Hematopoietic multipotent progenitor cell treated with erythropoietin and hydrocortisone succinate and interleukin-3 and kit ligand, for 4 days (in vitro differentiated cells): ENCODE measurements at regions not wholly inside any gene's neighbourhood (a gene's known extent, or its start where the extent isn't known, plus 50 kb on each side); places are given as distances from the start of the nearest gene placed in this dataset.
"Not testable (repeated sequence)": the region's sequence is repeated elsewhere in the genome, so short reads cannot be mapped to it uniquely, and the experiment has no call there.

Experiments
- DNase-seq: peaks from one replicate; pipeline ENCODE4 v3.0.0-alpha.2; 2015

GRCh38 chr12:115296613-115297198 lies 612.7 kb upstream of the TBX3 start:
- no peak for DNase-seq

DNA sequence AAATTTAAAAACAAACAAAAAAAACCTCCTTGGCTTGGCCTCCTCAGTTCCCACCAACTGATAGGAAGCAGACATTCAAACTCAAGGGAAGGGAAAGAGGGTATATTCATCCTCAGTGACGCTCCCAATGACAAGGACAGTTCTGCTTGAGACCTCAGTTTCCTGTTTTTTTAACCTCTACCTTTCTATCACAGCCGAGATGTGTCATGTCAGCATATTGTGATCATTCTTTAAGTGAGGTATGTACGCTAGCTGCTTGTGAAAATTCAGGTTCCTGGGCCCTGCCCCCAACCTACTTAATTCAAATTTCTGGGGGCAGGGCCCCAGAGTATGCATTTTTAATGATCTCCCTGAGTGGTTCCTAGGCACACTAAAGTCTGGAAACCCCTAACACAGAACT lies 611.9 kb upstream of the TBX3 start:
- no peak for DNase-seq

DNA sequence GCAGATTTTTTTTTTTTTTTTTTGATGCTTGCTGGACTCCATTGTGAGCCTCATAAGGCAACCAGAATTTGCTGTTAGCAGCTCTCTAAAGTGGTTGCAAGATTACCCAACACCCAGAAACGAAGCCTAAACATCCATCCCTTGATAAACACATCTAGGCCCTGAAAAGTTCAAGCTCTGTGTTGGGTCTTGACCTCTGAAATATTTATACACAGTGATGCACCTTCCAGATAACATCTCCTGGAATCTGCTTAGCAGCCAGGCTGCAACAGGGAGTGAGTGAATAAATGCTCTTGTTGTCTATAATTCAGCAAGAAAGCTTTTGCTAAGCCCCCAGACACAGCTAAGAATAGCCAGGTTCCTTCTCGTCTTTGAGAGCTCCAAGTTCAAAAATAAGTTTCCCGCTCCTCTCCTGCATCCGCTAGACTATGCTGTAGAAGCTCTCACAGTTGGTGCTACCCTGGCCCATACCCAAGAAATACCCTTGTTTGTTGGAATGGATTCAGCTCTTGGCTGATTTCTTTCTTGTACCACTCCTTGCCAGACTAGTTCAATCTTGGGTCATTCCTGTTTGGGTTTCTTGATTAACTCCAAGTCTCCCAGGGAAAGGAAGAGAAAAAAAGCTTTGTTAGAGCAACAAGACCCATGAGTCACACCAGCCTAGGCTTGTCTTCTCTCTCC lies 610.6 kb upstream of the TBX3 start:
- no peak for DNase-seq

DNA sequence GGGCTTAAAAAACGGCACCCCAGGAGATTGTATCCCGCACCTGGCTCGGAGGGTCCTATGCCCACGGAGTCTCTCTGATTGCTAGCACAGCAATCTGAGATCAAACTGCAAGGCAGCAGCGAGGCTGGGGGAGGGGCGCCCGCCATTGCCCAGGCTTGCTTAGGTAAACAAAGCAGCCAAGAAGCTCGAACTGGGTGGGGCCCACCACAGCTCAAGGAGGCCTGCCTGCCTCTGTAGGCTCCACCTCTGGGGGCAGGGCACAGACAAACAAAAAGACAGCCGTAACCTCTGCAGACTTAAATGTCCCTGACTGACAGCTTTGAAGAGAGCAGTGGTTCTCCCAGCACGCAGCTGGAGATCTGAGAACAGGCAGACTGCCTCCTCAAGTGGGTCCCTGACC lies 601.5 kb upstream of the TBX3 start:
- not testable (repeated sequence) for DNase-seq

DNA sequence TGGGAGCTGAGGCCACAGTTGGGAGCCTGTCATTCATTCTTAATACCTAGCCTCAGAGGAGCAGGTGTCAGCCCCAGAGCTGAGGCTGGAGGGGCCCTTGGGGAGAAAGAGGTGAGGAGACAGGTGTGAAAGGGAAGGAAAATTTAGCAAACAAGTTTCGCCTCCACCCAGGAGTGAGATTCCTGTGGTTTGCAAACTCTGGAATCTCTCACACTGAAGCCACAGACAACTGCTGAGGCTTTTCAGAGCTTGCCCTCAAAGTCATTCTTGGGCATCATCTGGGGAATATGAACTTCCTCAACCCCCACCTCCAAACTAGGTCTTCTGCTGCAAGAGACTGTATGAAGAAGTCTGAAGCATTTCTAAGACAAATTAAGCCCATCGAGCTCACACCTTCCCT lies 589.5 kb upstream of the TBX3 start:
- no peak for DNase-seq

- no peak for DNase-seq
Measured at GRCh38 chr12:115268451-115268850, 584.5 kb upstream of the TBX3 start.

- DNase-seq: no peak
Measured at GRCh38 chr12:115267891-115268290, 583.9 kb upstream of the TBX3 start.

DNA sequence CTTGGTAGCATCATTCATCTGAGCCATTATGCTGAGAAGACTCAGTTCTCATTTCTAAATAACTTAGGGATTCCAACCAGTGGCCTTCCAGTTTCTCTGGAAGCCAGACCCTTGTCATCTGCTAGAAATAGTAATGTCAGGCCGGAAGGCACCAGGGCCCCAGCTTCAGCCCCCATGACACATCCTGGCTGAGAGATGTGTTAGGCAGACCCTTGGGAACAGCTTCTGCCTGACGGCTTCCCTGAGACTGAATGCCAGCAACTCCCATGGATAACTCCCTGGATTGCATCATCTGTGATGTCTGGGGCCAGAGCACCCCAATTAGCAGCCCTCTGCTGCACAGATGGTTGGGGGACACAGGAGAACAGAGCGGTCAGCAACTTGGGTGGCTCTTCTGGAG lies 583.5 kb upstream of the TBX3 start:
- DNase-seq: no peak

DNA sequence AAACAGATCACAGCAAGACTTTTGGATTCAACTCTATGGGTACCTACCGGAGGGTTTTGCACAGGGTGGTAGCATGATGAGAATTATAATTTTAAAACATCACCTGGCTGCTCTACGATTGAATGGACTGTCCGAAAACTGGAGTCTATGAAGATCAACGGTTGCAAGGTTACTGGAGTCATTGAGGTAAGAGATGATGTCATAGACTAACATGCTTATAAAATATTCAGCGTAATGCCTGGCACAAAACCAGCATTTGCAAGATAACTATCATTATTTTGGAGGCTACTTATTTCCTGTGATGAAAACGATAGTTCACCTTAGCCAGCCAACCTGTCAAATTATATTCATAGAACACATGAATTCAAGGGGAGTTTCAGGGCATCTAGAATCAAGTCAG lies 580.6 kb upstream of the TBX3 start:
- no peak for DNase-seq

- DNase-seq: no peak
Measured at GRCh38 chr12:115261691-115262398, 577.9 kb upstream of the TBX3 start.

GRCh38 chr12:115260762-115261675 lies 577.0 kb upstream of the TBX3 start:
- no peak for DNase-seq

DNA sequence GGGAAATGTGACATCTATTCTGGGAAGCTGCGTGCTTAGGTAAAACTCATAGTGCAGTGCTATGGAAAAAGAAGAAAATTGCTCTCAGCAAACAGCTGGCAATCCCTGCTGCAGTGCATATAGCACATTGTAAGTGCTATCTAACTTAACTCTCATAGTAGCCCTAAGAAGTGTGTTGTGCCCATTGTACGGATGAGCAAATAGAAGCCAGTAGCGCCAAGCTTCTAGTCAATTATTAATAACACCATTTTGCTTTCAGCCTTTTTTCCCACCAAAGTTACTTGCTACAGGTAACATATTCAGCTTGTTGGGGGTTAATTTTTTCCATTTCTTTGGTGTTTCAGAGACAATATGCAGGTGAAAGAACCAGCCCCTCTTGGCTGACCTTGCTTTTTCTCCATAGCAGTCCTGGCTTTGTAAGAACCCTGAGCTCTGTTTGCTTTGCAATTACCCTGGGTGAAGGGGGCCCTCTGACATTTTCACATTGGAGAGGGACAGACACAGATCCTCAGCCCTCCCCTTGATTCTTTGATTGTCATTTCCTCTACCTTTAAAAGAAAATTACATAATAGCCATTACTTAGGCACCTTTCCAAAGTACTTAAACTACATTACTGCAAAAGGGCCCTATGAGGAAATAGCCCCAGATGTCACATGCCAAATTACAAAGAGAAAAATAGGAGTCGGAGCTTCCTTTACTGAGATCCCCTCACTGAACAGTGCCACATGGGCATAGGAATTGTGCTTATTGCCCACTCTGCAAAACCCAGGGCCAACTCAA lies 576.2 kb upstream of the TBX3 start:
- no peak for DNase-seq

- no peak for DNase-seq
Measured at GRCh38 chr12:115257791-115258190, 573.8 kb upstream of the TBX3 start.

DNA sequence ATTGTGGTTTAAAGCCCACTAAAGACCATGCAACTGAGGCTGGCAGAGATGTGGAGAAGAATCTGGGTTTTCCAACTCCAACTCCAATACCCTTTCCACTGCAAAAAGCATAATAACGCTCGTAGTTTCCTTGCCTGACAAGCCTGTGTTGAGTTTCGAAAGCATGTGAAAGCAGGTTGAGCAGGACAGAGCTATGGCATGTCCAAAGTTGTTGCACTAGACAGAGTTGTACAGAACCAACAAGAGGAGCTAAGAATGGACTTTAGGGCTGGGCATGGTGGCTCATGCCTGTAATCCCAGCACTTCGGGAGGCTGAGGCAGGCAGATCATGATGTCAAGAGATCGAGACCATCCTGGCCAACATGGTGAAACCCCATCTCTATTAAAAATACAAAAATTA lies 572.0 kb upstream of the TBX3 start:
- DNase-seq: no peak

DNA sequence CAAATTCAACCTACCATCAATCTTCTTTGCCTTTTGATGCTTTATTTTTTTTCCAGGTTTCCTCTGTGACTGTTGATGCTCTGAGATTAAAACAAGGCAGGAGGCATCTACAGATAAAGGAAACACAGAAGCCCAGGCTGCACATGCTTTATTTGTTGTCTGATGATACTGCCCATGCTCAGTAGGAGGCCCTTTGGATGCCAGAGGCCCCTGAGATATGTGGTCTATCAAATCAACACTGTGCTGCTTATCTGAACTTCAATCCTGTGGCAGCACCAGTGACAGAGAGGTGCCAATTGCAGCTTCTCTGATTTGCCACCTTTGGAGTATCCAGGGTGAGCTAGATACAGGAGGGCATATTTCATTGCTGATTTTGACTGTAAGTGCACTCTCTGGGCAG lies 571.3 kb upstream of the TBX3 start:
- no peak for DNase-seq

DNA sequence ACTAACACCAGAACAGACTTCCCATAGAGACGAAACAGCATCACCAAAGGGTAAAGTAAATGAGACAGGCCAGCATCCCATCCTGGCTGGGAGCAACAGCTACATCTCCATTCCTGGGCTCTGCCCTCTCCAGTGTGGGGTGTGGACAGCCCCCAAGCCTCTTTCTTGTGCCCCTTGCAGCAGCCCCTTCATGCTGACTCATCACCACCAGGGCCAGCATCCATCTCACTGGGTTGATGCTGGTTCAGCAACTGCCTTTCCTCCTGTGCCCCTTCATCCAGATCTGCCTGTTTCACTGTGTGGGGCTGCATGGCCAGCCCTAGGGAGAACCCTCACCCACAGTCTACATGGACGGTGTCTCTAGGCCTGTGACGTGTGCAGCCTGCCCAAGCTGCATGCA lies 569.1 kb upstream of the TBX3 start:
- no peak for DNase-seq

- DNase-seq: no peak
Measured at GRCh38 chr12:115251727-115252126, 567.8 kb upstream of the TBX3 start.

- no peak for DNase-seq
Measured at GRCh38 chr12:115249671-115250278, 565.8 kb upstream of the TBX3 start.

GRCh38 chr12:115245020-115245419 lies 561.0 kb upstream of the TBX3 start:
- no peak for DNase-seq

DNA sequence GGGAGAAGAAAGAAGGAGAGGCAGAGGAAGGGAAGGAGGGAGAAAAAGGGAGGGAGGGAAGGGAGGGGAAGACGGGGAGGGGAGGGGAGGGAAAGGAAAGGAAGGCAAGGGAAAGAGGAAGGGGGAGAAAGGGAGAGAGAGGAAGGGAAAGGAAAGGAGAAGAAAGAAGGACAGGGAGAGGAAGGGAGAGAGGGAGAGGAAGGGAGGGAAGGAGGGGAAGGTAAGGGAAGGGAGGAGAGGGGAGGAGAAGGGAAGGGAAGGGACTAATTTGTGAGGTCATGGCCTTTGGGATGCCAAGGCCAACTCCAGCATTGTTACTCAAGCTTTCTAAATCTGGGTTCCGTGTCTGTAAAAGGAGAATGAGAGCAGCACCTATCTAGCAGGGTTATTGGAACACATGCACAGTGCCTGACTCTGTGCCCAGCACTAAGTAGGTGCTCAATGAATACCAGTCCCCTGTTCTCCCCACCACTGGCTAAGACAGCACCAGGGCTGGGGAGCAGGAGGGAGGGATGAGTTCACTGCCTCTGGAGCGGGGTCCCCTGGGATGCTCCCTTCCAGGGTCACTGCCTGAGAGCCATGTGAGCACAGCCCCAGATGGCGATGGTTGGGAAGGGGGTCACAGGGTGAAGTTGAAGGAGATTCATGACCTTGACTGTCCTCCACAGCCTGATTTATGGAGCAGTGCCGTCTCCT lies 560.1 kb upstream of the TBX3 start:
- DNase-seq: no peak

- DNase-seq: no peak
Measured at GRCh38 chr12:115240251-115240650, 556.3 kb upstream of the TBX3 start.
